IMR-90 (cell line): ENCODE measurements at regions not wholly inside any gene's neighbourhood (a gene's known extent, or its start where the extent isn't known, plus 50 kb on each side); places are given as distances from the start of the nearest gene placed in this dataset.

Experiments
- ATAC-seq: fragments of 200-7000 bp; cut with Tn5 transposase; 2 replicates; pipeline ENCODE4 v1.9.1; 2020; ENCODE audit warnings: low read depth, mild to moderate bottlenecking, moderate library complexity
- BruUV-seq: library from RNA; stranded (reverse); fragments of 400-500 nt; replicated peaks from 2 replicates; lab custom pipeline; 2021; lab: Mats Ljungman, UMichigan
- CTCF ChIA-PET: fragments of 300-600 bp; formaldehyde crosslinking; extraction: SDS; loops from one replicate; lab custom pipeline; 2021; ENCODE audit warnings: antibody characterized with exemption; lab: Yijun Ruan, JAX
- POLR2A ChIA-PET: fragments of 300-600 bp; sonication (Branson Sonifier 250); formaldehyde crosslinking; loops from one replicate; lab custom pipeline; 2022; ENCODE audit warnings: antibody characterized with exemption; ENCODE audit not compliant: unreplicated experiment; lab: Charles Lee
- DNase-seq: peaks from one replicate; pipeline ENCODE4 v3.0.0; 2013
- H2AFZ ChIP-seq: replicated peaks from 2 replicates; pipeline ENCODE3; 2013; ENCODE audit warnings: low read length, mild to moderate bottlenecking; ENCODE audit not compliant: poor library complexity
- H2AK5ac ChIP-seq: 2 replicates; pipeline ENCODE4 v1.6.1; 2013; ENCODE audit warnings: low read depth, low read length, inconsistent platforms
- H2AK9ac ChIP-seq: replicated peaks from 2 replicates; pipeline ENCODE3; 2013; ENCODE audit warnings: mild to moderate bottlenecking, low read depth, low read length, moderate library complexity; ENCODE audit not compliant: poor library complexity
- H2BK120ac ChIP-seq: 2 replicates; pipeline ENCODE4 v1.6.1; 2013; ENCODE audit warnings: low read depth, low read length, inconsistent platforms
- H2BK15ac ChIP-seq: 3 replicates; pipeline ENCODE4 v1.6.1; 2013; ENCODE audit warnings: low read depth, low read length, inconsistent platforms
- H2BK20ac ChIP-seq: 2 replicates; pipeline ENCODE4 v1.6.1; 2013; ENCODE audit warnings: low read depth, mild to moderate bottlenecking, inconsistent platforms, low read length, moderate library complexity
- H2BK5ac ChIP-seq: 2 replicates; pipeline ENCODE4 v1.6.1; 2013; ENCODE audit warnings: mild to moderate bottlenecking, low read depth, low read length, inconsistent platforms; ENCODE audit not compliant: poor library complexity, severe bottlenecking
- H3K14ac ChIP-seq: replicated peaks from 2 replicates; pipeline ENCODE4 v1.6.1; 2013; ENCODE audit warnings: low read depth, low read length, inconsistent platforms
- H3K18ac ChIP-seq: 2 replicates; pipeline ENCODE4 v1.6.1; 2013; ENCODE audit warnings: low read depth, low read length, control low read depth
- H3K23ac ChIP-seq: 2 replicates; pipeline ENCODE4 v1.6.1; 2013; ENCODE audit warnings: low read depth, low read length, inconsistent platforms
- H3K27ac ChIP-seq: 2 replicates; pipeline ENCODE4 v1.5.1; 2013; ENCODE audit warnings: mild to moderate bottlenecking, control low read depth, low read length; ENCODE audit not compliant: insufficient read depth
- H3K27me3 ChIP-seq: 2 replicates; pipeline ENCODE4 v1.6.1; 2013; ENCODE audit warnings: low read length; ENCODE audit not compliant: control insufficient read depth, insufficient read depth
- H3K36me3 ChIP-seq: 2 replicates; pipeline ENCODE4 v1.6.1; 2013; ENCODE audit warnings: low read length, mixed read lengths; ENCODE audit not compliant: control insufficient read depth, insufficient read depth
- H3K4ac ChIP-seq: 2 replicates; pipeline ENCODE4 v1.6.1; 2013; ENCODE audit warnings: low read depth, low read length, inconsistent platforms
- H3K4me1 ChIP-seq: 2 replicates; pipeline ENCODE4 v1.6.1; 2013; ENCODE audit warnings: low read length, mixed read lengths; ENCODE audit not compliant: control insufficient read depth, insufficient read depth
- H3K4me2 ChIP-seq: 2 replicates; pipeline ENCODE4 v1.6.1; 2013; ENCODE audit warnings: low read depth, mild to moderate bottlenecking, control low read depth, low read length, moderate library complexity
- H3K4me3 ChIP-seq: 2 replicates; pipeline ENCODE4 v1.5.1; 2013; ENCODE audit warnings: low read depth, mild to moderate bottlenecking, control low read depth, low read length, moderate library complexity; ENCODE audit not compliant: insufficient read depth
- H3K56ac ChIP-seq: 2 replicates; pipeline ENCODE4 v1.6.1; 2013; ENCODE audit warnings: low read length, inconsistent platforms; ENCODE audit not compliant: insufficient read depth; ENCODE audit errors: extremely low read depth
- H3K79me1 ChIP-seq, 2 experiments: 2 replicates each; pipeline ENCODE4 v1.6.1; 2013; ENCODE audit warnings: low read length in 2 of 2, inconsistent platforms in 1 of 2, low read depth in 1 of 2
- H3K9ac ChIP-seq: 2 replicates; pipeline ENCODE4 v1.6.1; 2013; ENCODE audit warnings: low read depth, low read length, control low read depth
- H3K9me1 ChIP-seq: 2 replicates; pipeline ENCODE4 v1.6.1; 2013; ENCODE audit warnings: low read length, inconsistent platforms; ENCODE audit not compliant: insufficient read depth
- H3K9me3 ChIP-seq: 2 replicates; pipeline ENCODE4 v1.6.1; 2013; ENCODE audit warnings: low read length; ENCODE audit not compliant: control insufficient read depth, insufficient read depth
- H4K20me1 ChIP-seq: 2 replicates; pipeline ENCODE4 v1.6.1; 2013; ENCODE audit warnings: low read length, inconsistent platforms; ENCODE audit not compliant: insufficient read depth
- H4K5ac ChIP-seq: 2 replicates; pipeline ENCODE4 v1.6.1; 2013; ENCODE audit warnings: mild to moderate bottlenecking, low read depth, low read length, control low read depth
- H4K8ac ChIP-seq, 2 experiments: 2 replicates each; pipeline ENCODE4 v1.6.1; 2013; ENCODE audit warnings: low read depth in 2 of 2, low read length in 2 of 2, control low read depth in 1 of 2, inconsistent platforms in 1 of 2
- H4K91ac ChIP-seq: 2 replicates; pipeline ENCODE4 v1.6.1; 2013; ENCODE audit warnings: low read depth, low read length, inconsistent platforms; ENCODE audit not compliant: insufficient read depth
- BHLHE40 ChIP-seq: fragments of 150-350 bp; IDR thresholded peaks from 2 replicates; pipeline ENCODE4 v1.6.1; 2016; ENCODE audit warnings: mild to moderate bottlenecking, low read depth, low read length
- CEBPB ChIP-seq: IDR thresholded peaks from 2 replicates; pipeline ENCODE4 v1.6.1; 2012; ENCODE audit warnings: low read depth, low read length, improper control_type of control experiment
- CHD1 ChIP-seq: IDR thresholded peaks from 2 replicates; pipeline ENCODE4 v1.6.1; 2012; ENCODE audit warnings: low read depth, low read length, improper control_type of control experiment
- CTCF ChIP-seq: conservative IDR thresholded peaks from 2 replicates; pipeline ENCODE4 v1.5.1; 2012; ENCODE audit warnings: mild to moderate bottlenecking, low read depth, low read length, improper control_type of control experiment
- ELK1 ChIP-seq: fragments of 150-350 bp; IDR thresholded peaks from 2 replicates; pipeline ENCODE4 v1.6.1; 2016; ENCODE audit warnings: low read depth, mild to moderate bottlenecking, low read length, moderate library complexity, borderline replicate concordance
- FOS ChIP-seq: fragments of 150-350 bp; IDR thresholded peaks from 2 replicates; pipeline ENCODE4 v1.6.1; 2016; ENCODE audit warnings: low read depth, low read length
- MAFK ChIP-seq: IDR thresholded peaks from 2 replicates; pipeline ENCODE4 v1.6.1; 2012; ENCODE audit warnings: low read depth, low read length, improper control_type of control experiment
- MAZ ChIP-seq: IDR thresholded peaks from 2 replicates; pipeline ENCODE4 v1.6.1; 2012; ENCODE audit warnings: low read depth, mild to moderate bottlenecking, low read length, improper control_type of control experiment, moderate library complexity, borderline replicate concordance
- MXI1 ChIP-seq: IDR thresholded peaks from 2 replicates; pipeline ENCODE4 v1.6.1; 2012; ENCODE audit warnings: low read depth, mild to moderate bottlenecking, low read length, moderate library complexity, borderline replicate concordance
- NFE2L2 ChIP-seq: fragments of 150-350 bp; IDR thresholded peaks from 2 replicates; pipeline ENCODE4 v1.6.1; 2016; ENCODE audit warnings: low read depth, mild to moderate bottlenecking, low read length
- POLR2A ChIP-seq: IDR thresholded peaks from 2 replicates; pipeline ENCODE4 v1.6.1; 2012; ENCODE audit warnings: mild to moderate bottlenecking, low read depth, low read length
- RAD21 ChIP-seq: IDR thresholded peaks from 2 replicates; pipeline ENCODE4 v1.6.1; 2012; ENCODE audit warnings: low read length, improper control_type of control experiment
- RCOR1 ChIP-seq: IDR thresholded peaks from 2 replicates; pipeline ENCODE4 v1.6.1; 2012; ENCODE audit warnings: mild to moderate bottlenecking, low read length, improper control_type of control experiment; ENCODE audit not compliant: insufficient replicate concordance
- RFX5 ChIP-seq: IDR thresholded peaks from 2 replicates; pipeline ENCODE4 v1.8.0; 2012; ENCODE audit warnings: low read depth, mild to moderate bottlenecking, low read length, moderate library complexity
- SMC3 ChIP-seq: fragments of 150-350 bp; IDR thresholded peaks from 2 replicates; pipeline ENCODE4 v1.6.1; 2016; ENCODE audit warnings: low read depth, mild to moderate bottlenecking, antibody characterized with exemption, low read length, moderate library complexity
- USF2 ChIP-seq: fragments of 150-350 bp; IDR thresholded peaks from 2 replicates; pipeline ENCODE4 v1.6.1; 2017; ENCODE audit warnings: mild to moderate bottlenecking, antibody characterized with exemption, low read length, low read depth
- WGBS, 2 experiments: methylation state at CpG; one replicate each; pipeline versions ENCODE4 v1.1.5 to v1.1.7; 2013; ENCODE audit warnings: missing lambda C conversion rate in 2 of 2; ENCODE audit not compliant: insufficient read length in 1 of 2; ENCODE audit errors: extremely low coverage in 2 of 2; 5-methylcytosine and 5-hydroxymethylcytosine counted together
- dilution Hi-C: fragments of 300-500 bp; cut with HindIII; formaldehyde crosslinking; loops from one replicate; pipeline ENCODE4 v1.14.3; 2018; ENCODE audit warnings: low sequenced_read_pairs; ENCODE audit not compliant: unreplicated experiment
- in situ Hi-C: fragments of 300-500 bp; cut with MboI; formaldehyde crosslinking; loops from 3 replicates; pipeline ENCODE4 v1.14.3; 2019; ENCODE audit warnings: low sequenced_read_pairs, inconsistent platforms, mixed read lengths
- intact Hi-C: fragments of 100-400 bp; cut with micrococcal nuclease; formaldehyde crosslinking; loops from 2 replicates; pipeline ENCODE4 v1.10.0; 2022

GRCh38 chr2:15889442-15890123, 50.8 kb upstream of the MYCN start:
- CTCF ChIA-PET, result no interaction called here
- Histone ChIP-seq H3K9me1 (no peaks in the 10 kb centered on the region), H2AK9ac (no peak overlapping the region), H3K56ac (no peak overlapping the region), H4K91ac (no peak overlapping the region), H3K4me1 (no peaks in the 10 kb centered on the region), H3K4me3 (no peak overlapping the region), H4K20me1 (no peaks in the 10 kb centered on the region), H4K5ac (no peak overlapping the region), H4K8ac (no peak overlapping the region), H3K79me1 (no peaks in the 10 kb centered on the region), H3K4me2 (no peak overlapping the region), H3K14ac (no peak overlapping the region), H2BK5ac (no peak overlapping the region), H2BK15ac (no peak overlapping the region), H3K23ac (no peak overlapping the region), H2AK5ac (no peak overlapping the region), H3K9ac (no peak overlapping the region), H3K27me3 (no peaks in the 10 kb centered on the region), H3K9me3 (peaks cover 29% of the 10 kb centered on the region), H3K18ac (no peak overlapping the region), H2BK20ac (no peak overlapping the region), H2AFZ (no peak overlapping the region), H3K4ac (no peak overlapping the region), H3K27ac (no peak overlapping the region), H2BK120ac (no peak overlapping the region), H3K36me3 (no peaks in the 10 kb centered on the region)
- intact Hi-C loops, result no loop called here
- TF ChIP-seq CEBPB (no peak), NFE2L2 (no peak), RAD21 (no peak), ELK1 (no peak), RFX5 (no peak), CTCF (no peak), POLR2A (no peak), FOS (no peak), MXI1 (no peak), MAZ (no peak), USF2 (no peak), SMC3 (no peak), RCOR1 (no peak), MAFK (no peak), BHLHE40 (no peak), CHD1 (no peak)
- dilution Hi-C loops, result no loop called here
- WGBS, 2 experiments, result 3% methylated on average over 5 of the region's 15 CpGs; no CpG with 5 or more reads in 1 of the 2 experiments
- in situ Hi-C loops, result no loop called here
- ATAC-seq (no peak), DNase-seq (no peak)
- BruUV-seq, result no TSS peak
- POLR2A ChIA-PET, result no interaction called here
